ENCODE measurements at regions not wholly inside any gene's neighbourhood (a gene's known extent, or its start where the extent isn't known, plus 50 kb on each side); places are given as distances from the start of the nearest gene placed in this dataset.
"Not testable (repeated sequence)": the region's sequence is repeated elsewhere in the genome, so short reads cannot be mapped to it uniquely, and the experiment has no call there.

GRCh38 chr5:63180190-63180589 is 601.6 kb downstream of the LRRC70 start:
- not testable (repeated sequence) for DNase-seq

GRCh38 chr5:63175850-63176249 is 597.2 kb downstream of the LRRC70 start:
- DNase-seq = no peak

- no peak for DNase-seq
Measured at GRCh38 chr5:63170486-63170885, 591.9 kb downstream of the LRRC70 start.

GRCh38 chr5:63164838-63165535 is 586.4 kb downstream of the LRRC70 start:
- no peak for DNase-seq

- DNase-seq = no peak
Measured at GRCh38 chr5:63164339-63164738, 585.7 kb downstream of the LRRC70 start.

GRCh38 chr5:63155310-63155631 is 576.7 kb downstream of the LRRC70 start:
- no peak for DNase-seq

GRCh38 chr5:63154476-63155309 is 576.1 kb downstream of the LRRC70 start:
- DNase-seq = no peak

- no peak for DNase-seq
Measured at GRCh38 chr5:63152871-63153270, 574.3 kb downstream of the LRRC70 start.

- DNase-seq = no peak
Measured at GRCh38 chr5:63145167-63145566, 566.5 kb downstream of the LRRC70 start.

- DNase-seq = no peak
Measured at GRCh38 chr5:63141591-63141990, 563.0 kb downstream of the LRRC70 start.

- DNase-seq = no peak
Measured at GRCh38 chr5:63135291-63135690, 556.7 kb downstream of the LRRC70 start.

- DNase-seq = peak; percentile 17
Measured at GRCh38 chr5:63131626-63132285, 553.1 kb downstream of the LRRC70 start.

- no peak for DNase-seq
Measured at GRCh38 chr5:63128761-63129160, 550.1 kb downstream of the LRRC70 start.

GRCh38 chr5:63128018-63128417 is 549.4 kb downstream of the LRRC70 start:
- no peak for DNase-seq

- DNase-seq = no peak
Measured at GRCh38 chr5:63127054-63127453, 548.4 kb downstream of the LRRC70 start.

GRCh38 chr5:63125862-63126261 is 547.2 kb downstream of the LRRC70 start:
- DNase-seq = peak; percentile 40

GRCh38 chr5:63125392-63125791 is 546.8 kb downstream of the LRRC70 start:
- DNase-seq = no peak

GRCh38 chr5:63124266-63124665 is 545.6 kb downstream of the LRRC70 start:
- DNase-seq = no peak

- no peak for DNase-seq
Measured at GRCh38 chr5:63121471-63121870, 542.9 kb downstream of the LRRC70 start.

- no peak for DNase-seq
Measured at GRCh38 chr5:63118221-63118620, 539.6 kb downstream of the LRRC70 start.

- no peak for DNase-seq
Measured at GRCh38 chr5:63111891-63112290, 533.3 kb downstream of the LRRC70 start.

GRCh38 chr5:63101870-63102269 is 523.3 kb downstream of the LRRC70 start:
- no peak for DNase-seq

GRCh38 chr5:63097286-63097685 is 518.7 kb downstream of the LRRC70 start:
- no peak for DNase-seq

GRCh38 chr5:63094730-63095129 is 516.1 kb downstream of the LRRC70 start:
- DNase-seq = no peak

All from dermis blood vessel endothelial cell (primary cell).